ENCODE measurements at regions not wholly inside any gene's neighbourhood (a gene's known extent, or its start where the extent isn't known, plus 50 kb on each side); places are given as distances from the start of the nearest gene placed in this dataset.

DNA sequence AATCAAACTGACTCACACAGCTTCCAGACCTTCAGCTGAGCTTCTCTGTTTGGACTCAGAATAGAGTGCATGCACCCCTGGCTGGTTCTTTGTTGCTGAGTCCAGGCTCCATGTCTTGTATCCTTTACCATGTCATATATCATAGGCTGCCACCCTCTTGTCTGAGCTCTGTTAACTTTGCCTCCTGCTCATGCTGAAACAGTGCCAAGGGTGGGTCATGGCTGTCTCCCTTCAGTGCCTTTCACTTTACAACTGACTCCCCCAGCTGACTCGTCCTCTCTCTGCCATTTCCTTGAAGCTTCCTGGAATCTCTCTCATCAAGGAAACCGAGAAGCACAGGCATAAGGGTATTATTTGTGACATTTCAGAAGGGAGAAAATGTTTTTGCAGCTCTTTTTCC lies 885.3 kb downstream of the TTLL7 start:
- Histone ChIP-seq H3K4me3 (no peak overlapping the region), H3K36me3 (no peaks in the 10 kb centered on the region), H3K27ac (no peak overlapping the region), H3K9me3 (no peaks in the 10 kb centered on the region), H3K27me3 (no peaks in the 10 kb centered on the region), H3K4me1 (no peaks in the 10 kb centered on the region)
- WGBS, 2 donors (ENCODE audit: low coverage in 1 of 2) = 0 to 63% methylated on average over 1 to 2 of the region's 2 CpGs
- TF ChIP-seq POLR2A (IDR thresholded peaks at IDR 0.05) = no peak
- TF ChIP-seq, protein P1, sequence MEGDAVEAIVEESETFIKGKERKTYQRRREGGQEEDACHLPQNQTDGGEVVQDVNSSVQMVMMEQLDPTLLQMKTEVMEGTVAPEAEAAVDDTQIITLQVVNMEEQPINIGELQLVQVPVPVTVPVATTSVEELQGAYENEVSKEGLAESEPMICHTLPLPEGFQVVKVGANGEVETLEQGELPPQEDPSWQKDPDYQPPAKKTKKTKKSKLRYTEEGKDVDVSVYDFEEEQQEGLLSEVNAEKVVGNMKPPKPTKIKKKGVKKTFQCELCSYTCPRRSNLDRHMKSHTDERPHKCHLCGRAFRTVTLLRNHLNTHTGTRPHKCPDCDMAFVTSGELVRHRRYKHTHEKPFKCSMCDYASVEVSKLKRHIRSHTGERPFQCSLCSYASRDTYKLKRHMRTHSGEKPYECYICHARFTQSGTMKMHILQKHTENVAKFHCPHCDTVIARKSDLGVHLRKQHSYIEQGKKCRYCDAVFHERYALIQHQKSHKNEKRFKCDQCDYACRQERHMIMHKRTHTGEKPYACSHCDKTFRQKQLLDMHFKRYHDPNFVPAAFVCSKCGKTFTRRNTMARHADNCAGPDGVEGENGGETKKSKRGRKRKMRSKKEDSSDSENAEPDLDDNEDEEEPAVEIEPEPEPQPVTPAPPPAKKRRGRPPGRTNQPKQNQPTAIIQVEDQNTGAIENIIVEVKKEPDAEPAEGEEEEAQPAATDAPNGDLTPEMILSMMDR (IDR thresholded peaks at IDR 0.05) = no peak
- TF ChIP-seq POLR2AphosphoS5 (IDR thresholded peaks at IDR 0.05) = no peak
- TF ChIP-seq EP300 (IDR thresholded peaks at IDR 0.05) = no peak
- ATAC-seq = no peak

DNA sequence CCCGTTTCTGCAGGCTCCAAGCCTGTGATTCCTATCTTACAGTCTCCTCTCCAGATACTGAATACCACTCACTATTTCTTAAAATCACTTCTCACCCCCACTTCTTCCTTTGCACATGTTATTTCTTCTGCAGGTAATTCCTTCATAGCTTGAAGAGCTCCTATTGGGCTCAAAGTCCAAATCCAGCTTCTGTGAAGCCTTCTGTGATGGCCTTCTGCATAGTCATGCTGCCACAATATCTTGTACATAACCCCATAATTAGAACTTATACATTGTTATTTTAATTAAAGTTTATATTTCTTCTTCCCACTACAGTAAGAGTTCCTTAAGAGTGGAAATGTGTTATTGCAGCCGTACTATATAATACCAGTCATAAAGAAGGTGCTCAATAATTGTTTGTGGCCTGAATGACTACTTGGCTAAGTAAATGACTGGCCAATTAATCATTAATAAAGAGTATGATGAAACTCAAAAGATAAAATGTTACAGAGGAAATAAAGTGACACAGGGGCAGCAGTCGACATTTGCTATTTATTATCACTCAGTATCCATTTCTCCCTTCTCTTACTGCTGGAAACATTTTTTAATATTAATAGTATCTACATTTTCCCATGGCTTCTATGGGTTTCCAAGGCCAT lies 886.6 kb downstream of the TTLL7 start:
- TF ChIP-seq, protein P1 (IDR thresholded peaks at IDR 0.05) = no peak
- TF ChIP-seq EP300 (IDR thresholded peaks at IDR 0.05) (no peak), POLR2A (IDR thresholded peaks at IDR 0.05) (no peak), POLR2AphosphoS5 (IDR thresholded peaks at IDR 0.05) (no peak)
- Histone ChIP-seq H3K36me3 (no peaks in the 10 kb centered on the region), H3K4me1 (no peaks in the 10 kb centered on the region), H3K9me3 (no peaks in the 10 kb centered on the region), H3K27ac (no peak overlapping the region), H3K4me3 (no peak overlapping the region), H3K27me3 (no peaks in the 10 kb centered on the region)
- no peak for ATAC-seq
- WGBS, 2 donors (ENCODE audit: low coverage in 1 of 2) = 92 to 93% methylated on average over 3 of the region's 3 CpGs

DNA sequence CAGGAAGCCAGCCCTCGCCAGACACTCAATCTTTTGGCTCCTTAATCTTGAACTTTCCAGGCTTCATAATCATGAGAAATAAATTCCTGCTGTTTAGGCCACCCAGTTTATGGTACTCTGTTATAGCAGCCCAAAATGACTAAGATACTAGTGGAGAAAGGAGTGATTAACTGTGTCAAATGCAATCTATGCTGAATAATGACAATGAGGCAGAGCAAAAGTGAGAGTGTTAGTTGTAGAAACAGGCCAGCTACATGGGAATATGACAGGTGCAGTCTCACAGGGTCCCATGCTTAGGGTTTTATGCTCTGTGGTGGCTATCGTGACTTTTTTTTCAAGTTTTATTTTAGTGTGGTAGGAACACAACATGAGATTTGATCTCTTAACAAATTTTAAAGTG lies 888.8 kb downstream of the TTLL7 start:
- WGBS, 2 donors (ENCODE audit: low coverage in 1 of 2) = 88 to 92% methylated on average over 2 of the region's 2 CpGs
- H3K36me3 ChIP-seq = no peaks in the 10 kb centered on the region
- no peak overlapping the region for H3K4me3 ChIP-seq
- no peaks in the 10 kb centered on the region for H3K9me3 ChIP-seq
- TF ChIP-seq POLR2AphosphoS5 (IDR thresholded peaks at IDR 0.05) = no peak
- TF ChIP-seq, protein P1 (IDR thresholded peaks at IDR 0.05) = no peak
- TF ChIP-seq POLR2A (IDR thresholded peaks at IDR 0.05) = no peak
- no peak for TF ChIP-seq EP300 (IDR thresholded peaks at IDR 0.05)
- no peak overlapping the region for H3K27ac ChIP-seq
- no peaks in the 10 kb centered on the region for H3K4me1 ChIP-seq
- ATAC-seq = no peak
- no peaks in the 10 kb centered on the region for H3K27me3 ChIP-seq

DNA sequence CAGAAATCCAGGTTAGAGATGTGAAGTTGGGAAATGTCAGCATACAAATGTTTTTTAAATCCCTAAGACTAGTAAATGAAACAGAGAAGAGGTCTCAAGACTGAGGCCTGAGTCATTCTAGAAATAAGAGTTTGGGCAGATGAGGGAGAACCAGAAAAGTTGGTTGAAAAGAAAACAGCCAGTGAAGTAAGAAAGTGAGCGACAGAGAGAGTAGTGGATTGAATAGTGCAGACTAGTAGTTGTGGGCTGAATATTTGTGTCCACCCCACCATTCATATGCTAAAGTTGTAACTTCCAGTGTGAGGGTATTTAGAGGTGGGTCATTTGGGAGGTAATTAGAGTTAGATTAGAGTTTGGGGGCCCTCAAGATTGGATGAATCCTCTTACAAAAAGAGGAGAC lies 889.2 kb downstream of the TTLL7 start:
- TF ChIP-seq, protein P1 (IDR thresholded peaks at IDR 0.05) = no peak
- TF ChIP-seq EP300 (IDR thresholded peaks at IDR 0.05) (no peak), POLR2A (IDR thresholded peaks at IDR 0.05) (no peak), POLR2AphosphoS5 (IDR thresholded peaks at IDR 0.05) (no peak)
- Histone ChIP-seq H3K4me3 (no peak overlapping the region), H3K4me1 (no peaks in the 10 kb centered on the region), H3K27me3 (no peaks in the 10 kb centered on the region), H3K36me3 (no peaks in the 10 kb centered on the region), H3K9me3 (no peaks in the 10 kb centered on the region), H3K27ac (no peak overlapping the region)
- WGBS, 2 donors (ENCODE audit: low coverage in 1 of 2) = 43 to 50% methylated on average over 1 of the region's 1 CpG
- ATAC-seq = no peak

DNA sequence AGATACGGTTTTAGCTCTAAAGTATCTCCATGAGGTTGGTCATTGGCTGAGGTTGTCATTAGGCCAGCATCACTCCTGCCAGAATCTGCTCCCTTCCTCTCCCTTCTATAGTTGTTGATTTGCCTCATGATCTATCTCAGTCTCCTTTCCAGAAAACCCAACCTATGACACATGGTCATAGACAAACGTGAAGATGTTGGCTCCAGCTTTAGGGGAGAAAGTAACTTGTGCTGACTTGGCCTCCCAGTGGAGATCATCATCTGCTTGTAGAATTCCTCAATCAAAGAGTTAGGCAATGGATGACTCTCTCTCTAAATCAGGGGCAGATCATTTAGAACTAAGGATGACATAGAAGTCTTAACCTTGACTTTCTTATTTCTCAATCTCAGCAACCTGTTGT lies 894.4 kb downstream of the TTLL7 start:
- H3K36me3 ChIP-seq = no peaks in the 10 kb centered on the region
- 33 to 57% methylated on average over 1 to 2 of the region's 2 CpGs for WGBS, 2 donors (ENCODE audit: low coverage in 1 of 2)
- no peak for ATAC-seq

More for the DNA sequence above, 894.4 kb downstream of the TTLL7 start:
- Histone ChIP-seq H3K4me1 (peaks cover 0 to 14% (median 0%) of the 10 kb centered on the region in 3 donors), H3K27ac (no peak overlapping the region), H3K27me3 (no peaks in the 10 kb centered on the region), H3K9me3 (no peaks in the 10 kb centered on the region), H3K4me3 (no peak overlapping the region)
- TF ChIP-seq POLR2AphosphoS5 (IDR thresholded peaks at IDR 0.05) (no peak), EP300 (IDR thresholded peaks at IDR 0.05) (no peak), POLR2A (IDR thresholded peaks at IDR 0.05) (no peak)
- TF ChIP-seq, protein P1 (IDR thresholded peaks at IDR 0.05) = no peak
